DMS114 treated with DMSO at 0.1 percent for 48 hours (cell line): ENCODE measurements at regions not wholly inside any gene's neighbourhood (a gene's known extent, or its start where the extent isn't known, plus 50 kb on each side); places are given as distances from the start of the nearest gene placed in this dataset.

Experiments
- DNase-seq: peaks from one replicate; lab custom pipeline; 2025; ENCODE audit not compliant: unreplicated experiment; lab: John Stamatoyannopoulos, UW

DNA sequence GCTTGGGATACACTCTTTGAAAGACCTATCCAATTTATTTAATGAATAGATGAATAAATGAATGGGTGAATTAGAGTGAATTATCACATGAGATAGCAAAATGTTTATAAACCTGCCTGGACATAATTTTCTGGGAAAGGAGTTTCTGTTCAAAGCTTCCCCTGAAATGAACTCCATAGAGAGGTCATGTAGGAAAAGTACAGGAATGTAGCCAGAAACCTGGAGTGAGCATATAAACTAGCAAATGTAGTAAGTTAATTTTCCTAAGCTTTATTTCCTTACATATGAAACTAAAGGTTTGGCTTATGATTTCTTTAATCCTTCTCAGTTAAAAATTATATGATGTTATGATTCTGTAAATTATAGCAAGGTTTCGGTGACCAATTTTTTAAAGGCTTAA is 380.3 kb upstream of the RSPO3 start:
- DNase-seq, result no peak

DNA sequence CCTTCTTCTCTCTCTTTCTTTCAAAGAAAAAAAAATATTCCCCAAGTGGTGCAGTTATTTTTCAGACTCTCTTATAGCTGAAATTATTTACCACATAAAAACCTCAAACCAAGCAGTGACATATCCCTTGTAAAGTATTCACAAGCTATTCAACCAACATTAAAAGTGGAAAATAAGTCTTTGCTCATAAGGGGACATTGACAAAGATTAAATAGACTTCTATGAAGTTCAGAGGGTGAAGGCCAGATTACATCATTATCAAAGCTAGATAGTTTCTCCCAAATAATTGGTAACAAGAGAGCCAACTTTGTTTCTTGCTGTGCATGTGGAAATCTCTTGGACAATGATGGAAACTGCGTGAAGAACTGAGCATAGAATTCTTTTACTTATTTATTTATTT is 379.8 kb upstream of the RSPO3 start:
- DNase-seq, result no peak

DNA sequence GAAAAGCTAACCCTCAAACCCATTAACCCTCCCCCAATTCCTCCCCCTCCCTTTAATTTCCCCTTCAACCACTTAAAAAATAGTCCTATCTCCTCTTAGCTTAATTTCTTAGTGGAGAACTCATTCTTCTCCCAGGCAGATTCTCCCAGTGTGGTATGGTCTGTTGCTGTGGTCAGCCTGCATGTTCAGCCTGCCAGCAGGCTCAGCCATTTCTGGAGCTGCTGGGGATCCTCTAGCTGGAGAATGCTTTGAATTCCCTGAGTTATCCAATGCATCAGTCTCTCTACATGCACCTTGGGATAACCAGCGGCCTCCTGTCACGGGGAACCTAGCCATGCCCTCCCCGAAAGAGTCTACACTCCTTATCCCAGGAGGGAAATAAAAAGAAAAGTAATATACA is 375.4 kb upstream of the RSPO3 start:
- no peak for DNase-seq

DNA sequence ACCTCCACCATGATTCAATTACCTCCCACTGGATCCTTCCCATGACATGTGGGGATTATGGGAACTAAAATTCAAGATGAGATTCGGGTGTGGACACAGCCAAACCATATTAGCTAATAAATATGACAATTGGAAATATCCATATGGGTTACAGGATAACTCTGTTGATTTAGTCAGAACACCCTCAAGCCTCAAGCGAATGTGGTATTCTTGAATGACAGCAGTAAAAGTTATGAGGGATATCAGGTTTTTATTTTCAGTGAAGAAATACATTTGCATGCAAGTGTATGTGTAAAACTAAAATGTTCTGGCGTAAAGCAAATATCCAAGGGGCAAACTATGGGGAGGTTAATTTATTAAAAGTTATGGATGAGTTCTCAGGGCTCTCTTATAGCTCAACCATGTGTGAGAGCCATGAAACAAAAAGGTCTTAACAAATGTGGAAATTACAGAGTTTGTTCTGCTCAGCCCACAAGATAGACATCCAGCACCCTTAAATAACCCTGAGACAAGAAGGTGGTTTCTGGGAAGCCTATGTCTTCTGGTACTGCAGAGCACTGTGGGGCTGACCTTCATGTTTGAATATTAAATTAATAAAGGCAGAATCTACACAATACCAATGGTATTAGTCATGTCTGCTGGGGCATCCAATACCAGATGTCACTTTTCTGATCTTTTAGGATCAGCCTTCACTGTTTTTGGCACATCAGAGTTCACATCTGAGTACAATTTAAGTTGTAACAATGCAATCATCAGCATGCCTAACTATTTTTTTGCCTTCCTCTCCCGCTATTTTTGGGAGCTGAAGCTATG is 370.5 kb upstream of the RSPO3 start:
- DNase-seq, result no peak

DNA sequence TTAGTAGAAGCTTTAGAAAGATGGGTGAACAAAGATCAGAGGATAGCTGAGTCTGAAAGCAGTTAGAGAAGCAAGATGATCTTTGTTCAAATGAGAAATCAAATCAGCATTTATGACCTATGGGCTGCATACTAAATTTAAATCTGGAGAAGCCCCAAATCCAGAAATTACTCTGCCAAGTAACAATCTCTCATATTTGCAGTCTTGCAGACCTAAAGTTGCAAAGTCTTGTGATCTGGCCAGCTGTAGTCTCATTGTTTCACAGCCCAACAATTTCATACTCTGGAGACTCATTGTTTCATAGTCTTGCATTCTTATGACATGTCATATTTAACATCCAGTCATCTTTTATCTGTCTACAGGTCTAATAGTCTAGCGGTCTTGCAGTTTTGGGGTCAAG is 364.9 kb upstream of the RSPO3 start:
- DNase-seq, result no peak

DNA sequence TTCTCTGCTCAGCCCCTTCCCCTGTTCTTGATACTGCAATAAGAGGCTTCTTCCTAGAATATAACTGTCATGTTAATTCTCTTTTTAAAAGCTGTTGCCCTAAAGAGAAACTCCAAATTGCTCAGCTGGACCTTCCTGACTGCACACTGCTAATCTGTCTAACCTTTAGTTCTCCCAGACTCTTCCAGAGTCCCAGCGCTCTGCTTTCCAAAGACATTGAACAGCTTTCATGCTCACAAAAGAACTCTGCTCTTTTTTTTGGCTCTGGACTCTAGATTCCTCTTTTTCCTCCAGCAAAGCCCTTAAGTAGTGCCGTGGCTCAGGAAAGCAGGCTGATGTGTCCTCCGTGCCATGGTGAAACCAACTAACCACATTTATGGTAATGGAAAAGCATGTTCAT is 356.6 kb upstream of the RSPO3 start:
- DNase-seq, result no peak

DNA sequence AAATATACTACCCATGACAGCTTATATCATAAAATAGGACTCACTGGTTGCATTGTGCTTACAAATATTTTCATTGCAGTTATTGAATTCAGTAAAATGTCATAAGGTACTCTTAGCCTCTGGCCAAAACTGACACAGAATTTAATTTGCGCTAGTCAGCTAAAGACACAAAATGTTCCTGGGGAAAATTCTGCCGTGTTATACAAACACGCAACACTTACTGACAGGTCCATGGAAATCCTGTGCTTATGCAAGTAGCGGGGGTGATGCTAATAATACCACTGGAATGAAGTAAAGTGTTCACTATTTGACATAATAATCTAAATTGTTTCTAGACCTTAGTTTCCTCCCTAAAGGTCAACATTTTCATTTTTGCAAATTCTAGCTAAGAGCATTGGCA is 354.4 kb upstream of the RSPO3 start:
- DNase-seq, result no peak

DNA sequence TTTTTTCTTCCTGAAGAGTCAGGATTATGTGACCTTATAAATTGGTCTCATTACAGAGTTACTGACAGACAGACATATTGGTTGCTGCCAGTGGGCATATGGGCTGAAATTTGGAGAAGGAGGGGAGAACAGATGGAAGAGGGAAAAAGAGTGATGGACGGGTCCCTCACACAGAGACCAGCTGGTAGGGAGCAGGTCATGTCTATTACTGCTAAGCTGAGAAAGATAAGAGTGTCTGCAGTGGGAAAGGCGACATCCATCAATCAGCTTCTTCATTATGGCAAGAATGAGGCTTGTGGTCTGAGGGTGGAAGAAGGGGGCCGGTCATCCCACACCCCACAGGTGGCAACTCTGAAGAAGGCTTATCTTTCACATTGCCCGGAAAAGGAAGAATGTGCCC is 353.8 kb upstream of the RSPO3 start:
- DNase-seq, result no peak

DNA sequence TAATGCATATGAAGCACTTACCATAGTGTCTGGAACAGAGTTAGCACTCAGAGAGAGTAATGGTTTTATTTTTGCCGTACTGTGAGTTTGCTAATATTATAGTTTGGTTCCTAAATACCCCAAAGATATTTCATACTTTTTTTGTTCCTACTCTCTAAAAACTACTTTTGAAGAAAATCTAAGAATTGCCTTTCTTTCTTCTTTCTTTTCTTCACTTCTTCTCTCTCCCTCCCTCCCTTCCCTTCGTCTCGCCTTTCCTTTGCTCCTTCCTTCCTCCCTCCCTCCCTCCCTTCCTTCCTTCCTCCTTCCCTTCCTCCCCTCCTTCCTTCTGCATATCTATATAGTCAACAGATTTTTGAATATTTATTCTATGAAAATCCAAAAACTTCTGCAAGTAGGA is 351.7 kb upstream of the RSPO3 start:
- no peak for DNase-seq

DNA sequence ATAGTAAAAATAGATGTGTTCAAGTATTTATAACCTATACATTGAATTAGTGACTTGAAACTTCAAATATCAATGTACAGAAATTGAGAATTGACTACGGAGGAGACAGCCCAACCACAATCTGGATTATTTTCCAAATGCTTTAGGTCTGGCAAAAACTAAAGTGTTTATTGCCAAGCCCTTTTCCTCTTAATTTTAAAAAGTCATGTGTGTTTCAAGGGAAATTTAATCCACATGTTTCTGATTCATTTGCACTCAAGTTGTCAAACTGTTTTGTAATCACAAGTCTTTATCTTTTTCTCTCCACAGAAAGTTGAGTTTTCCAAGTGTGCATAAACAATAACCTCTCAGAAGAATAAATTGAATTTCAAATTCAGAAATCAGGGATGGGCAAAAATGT is 350.8 kb upstream of the RSPO3 start:
- DNase-seq, result no peak

DNA sequence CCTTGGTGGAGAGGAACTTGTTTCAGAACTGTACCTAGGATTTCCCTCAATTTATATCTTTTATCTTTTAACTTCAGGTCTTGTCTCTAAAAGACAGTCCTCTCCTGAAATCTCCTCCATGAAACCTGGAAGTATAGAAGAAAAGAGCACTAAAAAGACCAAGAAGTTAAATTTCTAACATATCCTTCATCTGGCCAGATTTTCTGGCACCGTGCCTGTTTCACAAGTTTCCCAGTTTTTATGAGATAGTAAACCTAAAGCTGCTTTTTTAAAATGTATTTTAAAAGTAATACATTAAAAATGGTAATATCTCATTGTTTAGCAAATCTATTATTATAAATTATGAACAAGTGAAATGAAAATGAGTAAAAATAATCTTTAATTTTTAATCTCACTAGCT is 348.3 kb upstream of the RSPO3 start:
- DNase-seq, result no peak

DNA sequence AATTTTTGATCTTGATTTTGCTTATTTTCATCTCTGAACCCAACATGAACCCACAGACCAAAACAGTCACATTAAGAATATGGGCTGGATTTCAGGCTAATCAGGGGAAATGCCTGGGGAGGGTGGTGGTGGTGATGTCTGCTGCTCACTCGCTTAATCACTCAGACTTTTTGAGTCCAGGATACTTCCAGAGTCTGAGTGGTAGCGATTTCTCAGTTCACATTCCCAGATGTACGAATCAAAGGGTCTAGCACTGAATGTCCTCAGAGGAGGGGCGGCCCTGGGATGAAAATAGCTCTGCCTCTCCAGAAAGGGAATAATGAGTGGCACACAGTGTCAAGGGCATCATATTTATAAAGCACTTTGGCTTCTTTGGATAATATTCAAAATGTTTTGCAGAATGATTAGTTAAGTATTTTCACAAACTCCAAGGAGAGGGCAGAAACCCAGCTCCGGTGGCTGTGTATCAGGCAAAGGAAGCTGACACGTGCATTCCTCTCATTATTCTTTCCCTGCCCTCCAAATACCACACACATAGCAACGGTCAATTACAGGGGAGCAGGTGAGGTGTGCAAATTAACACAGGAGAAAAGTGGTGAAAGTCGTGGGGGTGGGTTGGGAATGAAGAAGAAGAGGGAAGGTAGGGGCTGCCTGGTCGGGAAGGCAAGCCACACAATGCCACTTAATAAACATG is 345.2 kb upstream of the RSPO3 start:
- no peak for DNase-seq

DNA sequence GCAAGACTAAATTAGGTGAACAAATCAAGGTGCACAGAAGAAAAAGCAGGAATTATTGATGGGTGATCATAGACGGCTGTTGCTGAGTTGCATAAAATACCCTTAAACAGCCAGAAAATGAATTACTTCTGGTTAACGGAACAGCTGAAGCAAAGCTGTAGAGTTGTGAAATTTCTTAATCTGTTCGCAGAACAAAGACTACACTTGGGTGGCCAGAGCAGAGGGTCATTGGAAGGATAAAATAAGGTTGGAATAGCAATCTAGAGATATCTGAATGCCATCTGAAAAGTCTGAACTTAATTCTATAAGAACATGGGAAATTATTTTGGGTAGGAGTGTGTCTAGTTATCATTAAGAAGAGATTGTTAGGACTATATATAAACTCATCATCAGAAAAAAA is 339.1 kb upstream of the RSPO3 start:
- DNase-seq, result no peak

DNA sequence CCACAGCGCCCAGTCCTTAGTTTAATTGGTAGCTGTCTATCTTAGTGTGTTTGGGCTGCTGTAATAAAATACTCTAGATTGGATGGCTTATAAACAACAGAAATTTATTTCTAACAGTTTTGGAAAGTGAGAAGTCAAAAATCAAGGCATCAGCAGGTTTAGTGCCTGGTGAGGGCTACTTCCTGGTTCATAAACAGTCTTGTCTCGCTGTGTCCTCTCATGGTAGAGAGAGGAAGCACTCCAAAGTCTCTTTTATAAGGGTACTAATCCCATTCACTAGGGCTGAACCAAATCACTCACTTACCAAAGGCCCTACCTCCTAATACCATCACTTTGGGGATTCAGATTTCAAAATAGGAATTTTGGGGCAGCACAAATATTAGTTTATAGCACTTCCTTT is 336.9 kb upstream of the RSPO3 start:
- no peak for DNase-seq

DNA sequence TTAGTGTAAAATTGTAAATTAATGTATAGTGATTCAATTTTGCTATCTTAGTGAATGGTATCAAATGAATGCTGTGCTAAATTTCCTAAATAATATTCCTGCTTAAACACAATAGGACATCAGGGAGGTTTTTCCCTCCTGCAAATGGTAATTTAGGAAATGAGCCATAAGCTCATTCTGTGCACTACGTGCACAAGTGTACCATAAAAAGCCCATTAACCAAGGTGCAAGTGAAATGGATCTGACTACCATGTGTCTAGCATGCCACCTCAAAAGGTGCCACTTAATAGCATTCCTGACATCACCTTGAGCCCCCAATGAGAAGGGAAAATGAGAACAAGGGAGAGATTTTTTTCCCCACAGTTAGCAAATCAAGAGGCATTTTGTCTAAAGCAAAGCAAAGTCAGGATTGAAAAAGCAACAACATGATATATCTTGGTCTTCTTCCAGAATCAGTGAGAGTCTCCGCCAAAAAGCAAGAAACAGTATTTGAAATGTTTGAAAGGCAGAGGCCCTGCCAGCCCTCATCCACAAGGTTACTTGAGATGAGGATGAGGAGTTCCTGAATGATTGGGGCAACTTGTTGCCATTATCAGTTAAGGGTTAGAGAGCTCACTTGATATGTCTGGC is 334.2 kb upstream of the RSPO3 start:
- no peak for DNase-seq

DNA sequence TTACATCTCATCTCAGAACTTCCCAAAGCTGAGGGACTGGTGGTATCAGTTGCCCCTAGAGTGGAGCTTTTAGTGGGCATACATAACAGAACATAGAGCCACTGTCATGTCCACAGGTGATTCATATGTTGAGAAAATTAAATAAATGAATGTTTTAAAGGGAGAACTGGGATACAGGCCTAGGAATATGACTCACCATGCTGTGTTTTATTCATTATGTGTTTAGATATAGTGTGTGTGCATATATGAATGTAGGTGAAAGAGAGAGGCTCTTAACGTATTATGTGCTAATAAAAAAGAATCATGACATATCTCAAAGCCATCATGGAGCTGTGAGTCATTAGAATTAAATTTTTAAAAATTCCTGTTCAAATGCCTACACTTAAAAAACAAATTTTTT is 332.2 kb upstream of the RSPO3 start:
- DNase-seq, result no peak

DNA sequence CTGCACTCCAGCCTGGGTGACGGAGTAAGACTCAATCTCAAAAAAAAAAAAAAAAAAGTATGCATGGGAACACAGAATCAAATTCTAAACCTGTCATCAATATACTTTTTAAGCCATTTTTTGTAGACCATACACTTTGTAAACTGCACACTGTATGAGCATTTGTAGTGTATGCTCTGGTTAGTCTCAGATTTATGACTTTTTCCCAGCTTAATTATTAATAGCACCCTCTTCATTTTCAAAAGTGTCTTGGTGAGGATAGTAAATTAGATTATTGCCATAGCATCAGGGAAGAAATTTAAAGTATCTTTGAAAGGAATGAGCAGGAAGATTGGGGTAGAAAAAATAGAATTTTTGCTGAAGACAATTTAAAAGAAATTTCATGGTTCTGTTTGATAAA is 330.8 kb upstream of the RSPO3 start:
- DNase-seq, result no peak

DNA sequence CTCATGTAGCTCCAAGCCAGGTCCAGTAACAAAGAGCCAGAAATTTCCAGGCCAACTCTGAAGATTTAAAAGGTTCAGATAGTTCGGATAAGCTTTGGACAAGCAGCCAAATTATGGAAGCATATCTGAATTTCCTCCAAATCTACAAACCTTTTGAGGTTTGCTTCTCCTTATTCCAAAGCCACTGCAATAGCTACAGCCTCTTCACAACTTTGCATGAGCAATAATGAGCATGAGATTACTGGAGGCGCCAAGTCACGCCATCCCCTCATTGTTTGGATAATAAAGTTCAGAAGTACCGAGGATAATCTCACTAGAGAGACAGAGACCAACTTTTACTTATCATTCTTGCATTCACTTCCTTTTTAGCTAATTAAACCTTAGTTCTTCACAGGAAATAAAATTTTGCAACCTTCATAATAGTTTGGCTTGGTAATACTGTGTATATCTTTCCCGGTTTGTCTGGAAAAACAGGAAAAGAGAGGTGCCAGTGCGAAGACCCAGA is 329.6 kb upstream of the RSPO3 start:
- no peak for DNase-seq

DNA sequence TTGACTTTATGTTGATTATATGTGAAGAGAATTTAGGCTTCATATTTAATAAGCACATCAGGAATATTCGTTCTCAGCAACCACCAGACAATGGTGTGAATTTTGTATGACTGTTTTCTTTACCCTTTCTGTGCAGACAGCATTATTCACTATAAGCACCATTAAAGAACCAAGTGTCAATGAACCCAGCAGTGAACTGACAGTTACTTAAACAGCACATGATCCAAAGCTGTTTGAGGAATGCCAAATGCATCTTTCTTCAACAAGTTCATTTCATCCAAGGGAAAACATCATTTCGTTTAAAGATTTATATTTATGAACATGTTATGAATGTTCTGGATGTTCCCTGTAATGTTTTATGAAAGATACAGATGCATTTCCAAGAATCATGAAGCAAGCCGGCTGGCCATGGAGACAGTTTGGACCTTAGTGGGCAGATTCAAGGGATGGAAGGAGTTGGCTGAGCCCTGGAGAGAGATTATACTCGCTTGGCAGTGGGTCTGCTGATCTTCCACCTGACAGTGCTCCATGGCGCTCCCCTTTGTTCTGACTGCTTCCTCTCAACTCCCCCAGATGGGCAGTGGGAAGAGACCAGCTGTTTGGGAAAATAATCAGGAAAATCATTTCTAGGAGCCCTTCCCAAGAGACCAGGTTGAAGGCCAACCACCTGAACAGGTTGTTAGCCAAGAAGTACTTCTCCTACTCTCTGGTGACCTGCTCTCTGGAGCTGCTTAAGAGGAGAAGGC is 326.0 kb upstream of the RSPO3 start:
- DNase-seq, result no peak

DNA sequence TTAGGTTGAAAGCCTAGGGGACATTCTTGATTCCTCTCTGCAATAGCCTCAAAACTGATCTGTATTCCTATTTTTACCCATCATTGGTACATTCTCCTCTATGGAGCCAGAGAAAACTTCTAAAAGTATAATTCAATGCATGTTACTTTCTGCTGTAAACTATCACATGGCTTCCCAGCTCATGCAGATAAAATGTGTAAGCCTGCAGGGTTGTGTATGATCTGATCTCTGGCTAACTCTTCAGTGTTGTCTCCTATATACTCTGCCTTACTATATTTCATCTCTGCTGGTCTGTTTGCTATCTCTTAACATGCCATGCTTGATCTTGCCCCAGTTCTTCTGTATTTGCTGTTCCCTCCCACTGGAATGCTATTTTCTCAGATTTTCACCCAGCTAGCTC is 323.3 kb upstream of the RSPO3 start:
- no peak for DNase-seq

DNA sequence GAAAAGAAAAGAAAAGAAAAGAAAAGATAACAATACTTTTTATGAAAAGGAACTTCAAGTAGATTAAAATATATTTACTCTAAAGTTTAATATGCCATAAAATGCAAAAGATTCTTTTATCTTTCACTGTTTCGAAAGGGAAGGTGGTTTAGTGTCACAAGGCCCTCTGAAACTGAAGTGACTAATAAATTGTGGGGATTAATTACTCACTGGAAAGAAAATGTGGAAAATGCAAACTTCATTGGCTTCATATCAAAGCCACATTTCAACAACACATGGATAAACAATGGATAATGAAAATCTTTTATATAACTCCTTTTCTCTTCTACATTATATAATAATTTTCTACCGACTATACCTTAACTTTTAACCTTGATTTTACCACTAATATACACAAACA is 320.5 kb upstream of the RSPO3 start:
- no peak for DNase-seq

DNA sequence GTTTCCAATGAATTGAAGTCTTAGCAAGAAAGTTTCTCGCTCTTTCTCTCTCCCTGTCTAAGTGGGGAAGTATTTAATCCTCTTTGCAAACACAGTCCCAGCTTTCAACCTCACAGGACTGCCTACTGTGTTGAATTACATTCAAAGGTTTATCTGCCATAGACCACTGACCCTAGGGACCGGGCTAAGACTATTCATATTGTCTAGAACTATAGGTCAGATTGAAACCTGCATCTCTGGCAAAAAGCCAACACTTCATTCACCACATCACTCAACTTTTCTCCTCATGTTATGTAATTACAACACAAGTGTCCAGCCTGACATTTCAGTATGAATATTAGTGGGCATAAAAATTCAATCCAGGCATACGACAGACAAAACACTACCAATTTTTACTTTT is 314.7 kb upstream of the RSPO3 start:
- DNase-seq, result no peak
